ENCODE measurements at regions not wholly inside any gene's neighbourhood (a gene's known extent, or its start where the extent isn't known, plus 50 kb on each side); places are given as distances from the start of the nearest gene placed in this dataset.

DNA sequence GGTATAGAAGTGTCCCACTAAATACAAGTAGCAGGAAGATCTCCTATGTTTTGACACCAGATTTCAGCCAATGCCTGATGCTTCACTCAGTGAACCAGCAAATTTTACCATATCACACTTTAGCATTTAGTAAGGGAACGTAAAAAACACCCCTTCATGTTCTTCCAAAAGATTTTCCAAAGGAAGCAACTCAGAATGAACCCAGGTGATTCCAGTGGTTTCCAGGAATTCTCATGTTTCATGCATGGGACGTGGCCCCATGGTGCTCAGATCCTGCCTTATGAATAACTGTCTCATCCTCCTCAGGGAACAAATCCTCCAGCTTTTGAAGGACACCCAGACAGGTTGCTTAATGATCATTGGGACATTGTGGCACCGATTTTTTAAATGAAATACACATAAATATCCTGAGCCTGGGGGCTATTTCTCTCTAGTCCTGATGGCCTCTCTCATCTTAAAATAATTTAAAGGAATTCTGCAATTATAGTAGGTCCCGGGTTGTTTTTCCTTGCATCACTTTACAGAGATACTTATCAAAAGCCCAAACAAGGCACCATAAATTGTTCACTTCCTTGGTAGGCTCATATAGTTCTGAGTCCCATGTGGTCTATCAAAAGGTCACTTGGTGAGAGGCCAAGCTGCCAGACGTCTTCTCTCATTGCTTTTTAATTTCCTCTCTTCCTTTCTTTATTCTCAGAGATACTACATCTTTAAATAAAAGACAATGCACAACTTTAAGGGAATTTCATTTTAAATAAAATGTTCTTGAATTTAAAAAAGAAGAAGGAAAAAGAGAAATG lies 261.0 kb downstream of the ZNF516 start:
- H3K36me3 Mint-ChIP-seq (ENCODE audit: insufficient read depth, unreplicated experiment) = no peaks in the 10 kb centered on the region
- TF ChIP-seq, protein P1, sequence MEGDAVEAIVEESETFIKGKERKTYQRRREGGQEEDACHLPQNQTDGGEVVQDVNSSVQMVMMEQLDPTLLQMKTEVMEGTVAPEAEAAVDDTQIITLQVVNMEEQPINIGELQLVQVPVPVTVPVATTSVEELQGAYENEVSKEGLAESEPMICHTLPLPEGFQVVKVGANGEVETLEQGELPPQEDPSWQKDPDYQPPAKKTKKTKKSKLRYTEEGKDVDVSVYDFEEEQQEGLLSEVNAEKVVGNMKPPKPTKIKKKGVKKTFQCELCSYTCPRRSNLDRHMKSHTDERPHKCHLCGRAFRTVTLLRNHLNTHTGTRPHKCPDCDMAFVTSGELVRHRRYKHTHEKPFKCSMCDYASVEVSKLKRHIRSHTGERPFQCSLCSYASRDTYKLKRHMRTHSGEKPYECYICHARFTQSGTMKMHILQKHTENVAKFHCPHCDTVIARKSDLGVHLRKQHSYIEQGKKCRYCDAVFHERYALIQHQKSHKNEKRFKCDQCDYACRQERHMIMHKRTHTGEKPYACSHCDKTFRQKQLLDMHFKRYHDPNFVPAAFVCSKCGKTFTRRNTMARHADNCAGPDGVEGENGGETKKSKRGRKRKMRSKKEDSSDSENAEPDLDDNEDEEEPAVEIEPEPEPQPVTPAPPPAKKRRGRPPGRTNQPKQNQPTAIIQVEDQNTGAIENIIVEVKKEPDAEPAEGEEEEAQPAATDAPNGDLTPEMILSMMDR (IDR thresholded peaks at IDR 0.05; ENCODE audit: unreplicated experiment) = no peak
- CTCF ChIA-PET = no interaction called here
- H3K4me1 Mint-ChIP-seq (ENCODE audit: low read depth, unreplicated experiment) = no peaks in the 10 kb centered on the region
- H3K9me3 Mint-ChIP-seq (ENCODE audit: low read depth, unreplicated experiment) = peaks cover 16% of the 10 kb centered on the region
- intact Hi-C loops (cut with micrococcal nuclease; ENCODE audit: unreplicated experiment) = no loop called here
- no peak overlapping the region for H3K4me3 Mint-ChIP-seq (ENCODE audit: low read depth, unreplicated experiment)
- no peak for DNase-seq
- no peak overlapping the region for H3K27ac Mint-ChIP-seq (ENCODE audit: unreplicated experiment)
- peaks cover 38% of the 10 kb centered on the region for H3K27me3 Mint-ChIP-seq (ENCODE audit: unreplicated experiment)
- BruUV-seq (replicated peaks) = no TSS peak

DNA sequence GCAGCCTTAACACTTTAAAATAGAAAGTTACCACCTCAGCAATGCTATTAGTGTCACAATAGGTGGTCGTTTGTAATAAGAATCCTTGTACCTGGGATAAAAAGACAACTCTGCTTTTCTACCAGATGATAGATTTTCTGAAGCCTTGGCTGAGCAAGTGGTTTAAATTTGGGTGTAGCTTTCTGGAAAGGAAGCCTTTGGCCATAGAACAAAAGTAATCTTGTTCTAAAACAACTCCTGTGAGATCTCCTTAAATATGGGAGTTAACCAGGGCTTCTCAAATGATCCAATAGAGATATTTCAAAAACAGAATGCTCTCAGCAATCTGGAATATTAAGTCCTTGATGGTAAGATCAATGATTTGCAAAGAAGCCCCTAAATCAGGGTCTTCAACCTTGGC lies 261.6 kb downstream of the ZNF516 start:
- BruUV-seq (replicated peaks) = no TSS peak
- intact Hi-C loops (cut with micrococcal nuclease; ENCODE audit: unreplicated experiment) = no loop called here

DNA sequence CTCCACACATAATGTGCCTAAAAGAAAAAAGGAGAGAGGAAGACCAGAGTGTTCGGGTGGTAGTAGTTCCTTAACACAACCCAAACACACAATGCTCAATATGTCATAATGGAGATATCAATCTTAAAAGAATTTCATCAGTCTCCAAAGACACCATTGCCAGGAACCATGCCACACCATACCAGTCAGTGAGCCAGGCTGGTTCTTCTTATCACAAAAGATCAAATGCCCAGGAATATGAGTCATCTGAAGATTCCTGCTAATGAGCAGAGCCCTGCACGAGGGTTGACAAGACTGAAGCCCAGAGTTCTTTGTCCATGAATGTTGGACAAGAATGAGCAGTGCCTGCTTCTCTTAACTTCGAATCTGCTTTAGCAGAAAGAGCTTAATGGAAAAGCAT lies 262.3 kb downstream of the ZNF516 start:
- no peak for DNase-seq
- intact Hi-C loops (cut with micrococcal nuclease; ENCODE audit: unreplicated experiment) = no loop called here
- Mint-ChIP-seq H3K27ac (ENCODE audit: unreplicated experiment) (no peak overlapping the region), H3K4me1 (ENCODE audit: low read depth, unreplicated experiment) (no peaks in the 10 kb centered on the region), H3K36me3 (ENCODE audit: insufficient read depth, unreplicated experiment) (no peaks in the 10 kb centered on the region), H3K9me3 (ENCODE audit: low read depth, unreplicated experiment) (peaks cover 12% of the 10 kb centered on the region), H3K4me3 (ENCODE audit: low read depth, unreplicated experiment) (no peak overlapping the region), H3K27me3 (ENCODE audit: unreplicated experiment) (peaks cover 38% of the 10 kb centered on the region)
- CTCF ChIA-PET = no interaction called here
- no TSS peak for BruUV-seq (replicated peaks)
- TF ChIP-seq, protein P1 (IDR thresholded peaks at IDR 0.05; ENCODE audit: unreplicated experiment) = no peak

More for the DNA sequence above, 261.6 kb downstream of the ZNF516 start:
- Mint-ChIP-seq H3K4me3 (ENCODE audit: low read depth, unreplicated experiment) (no peak overlapping the region), H3K4me1 (ENCODE audit: low read depth, unreplicated experiment) (no peaks in the 10 kb centered on the region), H3K27ac (ENCODE audit: unreplicated experiment) (no peak overlapping the region), H3K9me3 (ENCODE audit: low read depth, unreplicated experiment) (peaks cover 14% of the 10 kb centered on the region), H3K27me3 (ENCODE audit: unreplicated experiment) (peaks cover 38% of the 10 kb centered on the region), H3K36me3 (ENCODE audit: insufficient read depth, unreplicated experiment) (no peaks in the 10 kb centered on the region)
- no peak for DNase-seq
- CTCF ChIA-PET = no interaction called here
- TF ChIP-seq, protein P1 (IDR thresholded peaks at IDR 0.05; ENCODE audit: unreplicated experiment) = no peak

DNA sequence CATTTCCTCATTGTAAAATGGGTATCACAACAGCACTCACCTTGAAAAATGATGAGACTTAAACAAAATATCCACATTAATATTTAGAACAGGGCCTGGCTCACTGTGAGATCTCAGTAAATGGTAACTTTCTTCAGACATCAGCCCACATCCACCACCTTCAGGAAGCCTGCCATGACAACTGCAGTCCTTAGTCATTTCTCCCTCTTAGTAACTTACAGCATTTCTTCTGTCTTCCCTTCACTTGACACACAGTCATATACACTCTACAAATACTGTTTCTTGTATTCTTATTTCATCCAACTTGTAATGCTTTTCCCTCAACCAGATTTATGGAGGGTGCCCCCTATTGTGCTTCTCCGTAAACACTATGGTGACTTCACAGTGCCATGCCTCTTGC lies 263.0 kb downstream of the ZNF516 start:
- TF ChIP-seq, protein P1 (IDR thresholded peaks at IDR 0.05; ENCODE audit: unreplicated experiment) = no peak
- no peaks in the 10 kb centered on the region for H3K36me3 Mint-ChIP-seq (ENCODE audit: insufficient read depth, unreplicated experiment)
- intact Hi-C loops (cut with micrococcal nuclease; ENCODE audit: unreplicated experiment) = no loop called here
- H3K9me3 Mint-ChIP-seq (ENCODE audit: low read depth, unreplicated experiment) = peaks cover 9% of the 10 kb centered on the region
- DNase-seq = no peak
- H3K27ac Mint-ChIP-seq (ENCODE audit: unreplicated experiment) = no peak overlapping the region
- peaks cover 38% of the 10 kb centered on the region for H3K27me3 Mint-ChIP-seq (ENCODE audit: unreplicated experiment)
- CTCF ChIA-PET = no interaction called here
- no TSS peak for BruUV-seq (replicated peaks)
- no peaks in the 10 kb centered on the region for H3K4me1 Mint-ChIP-seq (ENCODE audit: low read depth, unreplicated experiment)
- no peak overlapping the region for H3K4me3 Mint-ChIP-seq (ENCODE audit: low read depth, unreplicated experiment)

All from Calu3 (cell line).